GM18873 (cell line): ENCODE measurements at regions not wholly inside any gene's neighbourhood (a gene's known extent, or its start where the extent isn't known, plus 50 kb on each side); places are given as distances from the start of the nearest gene placed in this dataset.

ENCODE experiments used
- ATAC-seq: cut with Tn5 transposase; IDR thresholded peaks from one replicate; pipeline ENCODE4 v1.9.1; 2021; ENCODE audit warnings: mild to moderate bottlenecking, moderate library complexity, moderate number of reproducible peaks; ENCODE audit not compliant: unreplicated experiment, low FRiP score

DNA sequence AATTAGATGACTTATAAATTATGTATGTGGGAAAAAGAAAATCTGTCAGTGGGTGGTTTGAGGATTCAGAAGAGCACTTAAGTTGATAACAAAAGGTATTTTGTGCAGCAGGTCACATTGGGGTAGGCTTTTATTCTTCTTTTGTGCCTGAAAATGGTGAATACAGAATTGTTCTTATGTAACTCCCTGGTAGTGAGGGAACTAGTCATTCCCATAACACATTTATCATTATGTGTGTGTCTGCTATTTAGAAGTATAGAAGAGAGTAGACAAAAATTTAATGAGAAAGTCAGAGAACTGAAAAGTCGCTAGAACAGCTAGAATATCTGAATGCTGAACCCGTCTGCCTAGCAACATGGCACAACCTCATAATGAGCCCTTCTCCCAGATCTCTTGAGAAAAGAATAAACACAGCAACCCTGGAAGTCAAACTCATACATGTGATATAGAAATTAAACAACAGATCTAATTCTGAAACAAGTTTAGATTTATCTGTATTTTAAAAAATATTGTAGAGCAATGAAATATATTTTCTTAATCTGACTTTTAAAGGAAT lies 111.8 kb upstream of the EDNRB start:
- no peak for ATAC-seq

DNA sequence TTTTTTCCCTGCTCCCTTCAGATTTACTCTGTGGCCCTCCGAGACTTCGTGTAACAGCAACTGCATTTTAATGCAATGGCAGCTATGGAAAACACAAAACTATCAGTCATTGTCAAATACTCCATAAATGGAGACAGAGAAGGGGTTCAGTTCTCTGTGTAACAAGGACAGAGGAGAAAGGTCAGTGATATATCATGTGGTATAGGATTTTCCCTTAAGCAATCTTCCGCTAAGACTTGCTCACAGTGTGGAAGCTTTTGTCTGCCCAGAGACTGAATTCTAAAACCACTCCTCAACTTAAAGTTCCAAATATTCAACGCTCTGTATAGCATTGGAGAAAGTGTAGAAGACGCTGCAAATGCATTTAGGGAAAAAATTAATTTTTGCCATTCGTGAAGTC lies 111.3 kb upstream of the EDNRB start:
- ATAC-seq: no peak

DNA sequence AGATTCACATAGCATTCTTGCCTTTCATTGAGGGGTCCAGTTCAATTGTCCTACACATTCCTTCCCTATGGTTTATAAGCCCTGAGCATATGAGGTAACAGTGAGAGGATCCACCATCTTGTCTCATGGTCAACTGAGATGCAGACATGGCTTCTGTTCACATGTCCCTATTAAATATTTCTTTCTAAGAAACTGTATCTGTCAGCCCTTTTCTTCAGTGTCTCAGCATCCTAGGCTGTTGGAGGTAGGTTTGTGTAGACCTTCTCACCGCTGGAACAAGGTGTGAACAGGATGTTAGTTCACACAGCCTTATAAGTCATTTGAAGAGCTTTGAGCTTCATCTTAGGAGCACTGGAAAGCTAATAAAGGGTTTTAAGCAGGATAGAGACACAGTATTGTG lies 110.3 kb upstream of the EDNRB start:
- no peak for ATAC-seq

DNA sequence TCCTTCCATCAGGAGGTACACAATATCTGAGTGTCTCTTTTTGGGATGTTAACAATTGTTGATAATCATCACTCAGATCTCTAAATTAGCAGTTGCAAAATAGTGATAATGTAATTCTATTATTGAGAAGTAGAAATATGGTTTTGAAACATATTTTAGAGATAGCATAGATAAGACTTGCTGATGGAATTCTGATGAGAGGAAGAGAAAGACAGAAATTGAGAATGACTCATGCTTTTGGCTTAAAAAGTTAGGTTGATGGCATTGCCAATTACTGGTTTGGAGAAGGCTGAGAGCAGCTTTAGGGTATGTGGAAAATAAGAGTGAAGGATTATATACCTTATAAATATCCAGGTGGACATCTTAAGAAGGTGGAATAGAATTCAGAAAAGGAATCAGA lies 106.4 kb upstream of the EDNRB start:
- ATAC-seq: no peak

DNA sequence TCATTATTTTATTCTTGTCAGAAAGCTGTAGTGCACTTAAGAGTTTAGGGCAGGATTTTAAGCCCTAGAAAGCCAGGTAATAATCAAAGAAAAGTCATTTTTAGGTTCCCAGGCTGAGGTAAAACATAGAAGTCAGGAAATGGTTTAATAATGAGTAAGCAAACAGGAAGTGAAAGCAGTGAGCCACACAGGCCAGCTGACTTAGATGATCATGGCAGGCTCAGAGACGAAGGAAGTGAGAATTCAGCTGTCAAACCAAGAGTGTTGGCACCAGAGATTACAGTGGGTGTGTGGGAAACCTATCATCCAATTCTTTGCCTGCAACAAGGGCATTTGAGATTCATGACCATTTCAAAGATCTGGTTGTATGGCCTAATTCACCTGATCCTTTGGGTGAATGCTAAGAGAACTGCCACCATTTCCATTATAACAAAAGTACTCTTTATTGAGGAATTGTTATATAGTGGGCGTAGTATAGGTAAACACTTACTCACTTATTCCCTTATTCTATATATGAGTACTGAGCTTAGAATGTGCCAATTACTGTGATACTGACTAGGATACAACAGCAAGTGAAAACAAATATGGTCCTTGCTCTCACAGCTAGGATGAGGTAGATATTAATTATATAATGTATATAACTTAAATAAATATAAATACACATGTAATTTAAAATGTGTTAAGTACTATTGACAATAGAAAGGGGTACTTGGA lies 103.7 kb upstream of the EDNRB start:
- ATAC-seq: peak; percentile 100

DNA sequence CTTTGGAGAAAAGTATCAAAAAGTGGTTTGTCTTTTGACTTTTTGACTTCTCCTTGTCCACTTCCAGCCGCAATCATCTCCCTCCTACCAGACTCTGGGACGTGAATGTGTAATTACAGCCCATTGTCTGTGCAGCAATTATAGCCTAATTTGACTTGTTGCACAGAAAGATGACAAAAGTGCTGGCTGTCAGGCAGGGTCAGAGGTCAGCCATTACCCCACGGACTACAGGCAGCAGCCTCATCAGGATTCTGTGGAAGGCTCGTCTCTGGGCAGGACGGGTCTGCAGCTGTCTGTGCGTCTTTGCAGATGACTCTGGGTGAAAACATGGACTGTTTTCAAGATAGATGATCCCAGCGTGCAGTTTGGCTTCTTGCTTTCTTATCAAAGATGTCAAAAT lies 102.2 kb upstream of the EDNRB start:
- no peak for ATAC-seq

DNA sequence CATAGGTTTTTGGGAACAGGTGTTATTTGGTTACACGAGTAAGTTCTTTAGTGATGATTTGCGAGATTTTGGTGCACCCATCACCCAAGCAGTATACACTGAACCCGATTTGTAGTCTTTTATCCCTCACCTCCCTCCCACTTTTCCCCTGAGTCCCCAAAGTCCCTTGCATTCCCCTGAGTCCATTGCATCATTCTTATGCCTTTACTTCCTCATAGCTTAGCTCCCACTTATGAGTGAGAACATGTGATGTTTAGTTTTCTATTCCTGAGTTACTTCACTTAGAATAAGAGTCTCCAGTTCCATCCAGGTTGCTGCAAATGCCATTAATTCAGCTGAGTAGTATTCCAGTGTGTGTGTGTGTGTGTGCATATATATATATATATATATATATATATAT lies 97.2 kb upstream of the EDNRB start:
- no peak for ATAC-seq

DNA sequence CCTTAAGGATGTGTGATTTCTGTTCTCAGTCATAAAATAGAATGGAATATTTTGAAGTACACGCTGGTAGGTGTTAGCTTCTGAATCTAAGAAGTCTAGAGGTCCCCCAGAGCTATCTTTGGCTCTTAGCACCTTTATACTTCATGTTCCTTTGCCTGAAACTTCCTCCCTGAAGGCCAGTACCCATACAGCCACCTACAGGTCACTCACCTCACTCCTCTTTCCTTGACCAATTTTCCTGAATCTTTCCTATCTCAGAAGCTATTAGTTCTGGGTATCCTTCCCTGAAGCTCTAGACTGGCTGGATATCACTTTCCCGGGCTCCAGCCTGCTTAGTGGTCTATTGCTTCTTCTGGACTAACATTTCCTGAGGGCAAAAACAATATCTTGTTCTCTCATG lies 93.4 kb upstream of the EDNRB start:
- ATAC-seq: no peak

DNA sequence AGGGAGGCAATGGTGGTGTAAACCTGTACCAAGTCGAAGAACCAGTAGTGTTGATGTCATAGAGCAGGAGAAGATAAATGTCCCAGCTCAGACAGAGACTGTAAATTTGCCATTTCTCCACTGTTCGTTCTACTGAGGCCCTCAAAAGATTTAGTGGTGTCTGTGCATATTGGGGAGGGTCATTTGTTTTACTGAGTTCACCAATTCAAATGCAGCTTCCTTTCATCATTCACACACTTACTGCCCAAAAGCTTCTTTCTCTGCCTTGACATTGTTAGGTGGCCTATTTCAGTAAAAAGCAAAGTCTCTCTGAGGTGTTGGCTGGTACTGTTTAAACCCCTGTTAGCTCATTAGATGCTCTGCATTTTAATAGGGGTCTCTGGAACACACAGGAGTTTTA lies 86.2 kb upstream of the EDNRB start:
- ATAC-seq: no peak

DNA sequence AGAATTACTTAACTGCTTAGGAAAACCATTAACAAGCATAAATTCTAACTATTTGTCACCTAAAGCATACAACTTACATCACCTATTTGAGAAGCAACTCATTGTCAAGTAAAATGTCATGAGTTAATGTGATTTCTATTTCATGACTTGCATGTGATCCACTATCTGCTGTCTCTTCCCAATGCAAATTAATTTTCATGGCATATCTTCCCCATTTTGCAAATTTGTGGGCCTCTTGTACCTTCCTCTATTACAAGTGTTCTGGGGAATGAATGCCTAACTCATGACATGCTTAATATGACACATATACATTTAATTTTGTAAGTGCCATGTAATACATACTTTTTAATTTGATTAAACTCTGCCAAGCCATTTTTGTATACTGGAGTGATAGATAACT lies 81.1 kb upstream of the EDNRB start:
- ATAC-seq: no peak

DNA sequence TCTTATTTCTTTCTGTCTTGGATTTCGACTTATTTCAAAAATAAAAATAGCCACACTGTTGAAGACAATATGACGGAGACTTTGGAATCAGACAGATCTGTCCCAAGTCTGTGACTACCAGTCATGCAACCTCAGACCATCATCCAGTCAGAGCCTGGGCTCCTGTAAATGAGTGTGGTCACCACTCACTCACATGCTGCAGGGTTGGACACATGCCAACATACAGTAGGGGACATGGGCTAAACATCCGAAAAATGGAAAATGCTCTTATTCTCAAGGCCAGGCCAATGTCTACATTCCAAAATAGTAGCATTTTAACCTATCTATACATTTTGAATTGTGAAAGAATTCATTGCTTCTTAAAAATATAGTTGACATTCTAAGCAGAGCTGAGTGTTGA lies 75.5 kb upstream of the EDNRB start:
- ATAC-seq: no peak

DNA sequence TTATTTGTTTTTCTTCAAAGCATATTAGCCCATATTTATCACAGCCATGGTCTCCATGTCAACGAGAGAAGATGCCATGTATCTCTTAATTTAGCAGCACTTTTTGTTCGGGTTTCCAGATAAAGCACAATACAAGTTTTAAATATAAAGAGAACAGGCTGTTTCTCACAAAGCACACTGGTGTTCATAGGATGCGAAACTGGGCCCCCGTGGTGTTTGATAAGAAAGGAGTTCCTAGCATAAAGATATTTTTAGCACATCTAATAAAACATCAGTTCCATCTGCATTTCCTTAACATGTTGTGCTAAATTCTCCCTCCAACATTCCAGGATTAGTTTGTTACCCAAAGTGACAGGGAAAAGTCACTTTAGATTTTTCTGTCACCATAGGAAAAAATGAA lies 72.4 kb upstream of the EDNRB start:
- no peak for ATAC-seq

DNA sequence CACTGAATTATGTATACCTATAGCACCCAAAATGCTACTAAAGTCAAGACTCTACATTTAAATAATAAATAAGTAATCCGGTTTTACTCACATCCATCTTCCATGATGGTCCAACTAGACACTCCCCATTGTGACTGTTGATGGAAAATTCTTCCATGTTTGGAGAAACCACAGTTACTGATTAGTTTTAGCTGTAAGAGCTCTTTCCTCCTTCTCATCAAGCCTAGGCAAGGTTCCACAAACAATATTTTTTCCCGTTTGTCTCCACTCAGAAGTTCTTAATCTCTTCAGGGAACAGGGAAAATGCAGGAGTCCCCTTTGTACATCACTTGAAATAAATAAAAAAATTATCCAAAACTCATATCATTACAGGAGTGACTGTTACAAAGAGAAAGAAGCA lies 70.7 kb upstream of the EDNRB start:
- ATAC-seq: no peak

DNA sequence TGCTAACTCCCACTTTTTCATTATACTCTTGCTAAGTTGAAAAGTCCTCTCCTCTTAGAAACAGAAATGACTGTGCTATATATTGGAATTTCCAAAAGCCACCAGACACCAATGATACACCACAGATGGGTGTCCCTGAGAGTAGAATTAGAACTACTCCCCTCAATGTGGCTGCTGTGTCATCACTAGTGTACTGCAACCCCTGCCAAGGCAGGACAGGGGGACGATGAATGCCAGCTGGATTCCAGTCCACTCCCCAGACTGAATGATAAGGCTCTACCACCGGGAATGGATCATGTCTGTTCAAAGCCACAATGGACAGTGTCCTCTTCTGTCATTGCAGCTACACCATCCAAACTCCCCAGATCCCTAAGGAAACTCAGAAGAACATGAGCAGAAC lies 69.7 kb upstream of the EDNRB start:
- ATAC-seq: no peak

DNA sequence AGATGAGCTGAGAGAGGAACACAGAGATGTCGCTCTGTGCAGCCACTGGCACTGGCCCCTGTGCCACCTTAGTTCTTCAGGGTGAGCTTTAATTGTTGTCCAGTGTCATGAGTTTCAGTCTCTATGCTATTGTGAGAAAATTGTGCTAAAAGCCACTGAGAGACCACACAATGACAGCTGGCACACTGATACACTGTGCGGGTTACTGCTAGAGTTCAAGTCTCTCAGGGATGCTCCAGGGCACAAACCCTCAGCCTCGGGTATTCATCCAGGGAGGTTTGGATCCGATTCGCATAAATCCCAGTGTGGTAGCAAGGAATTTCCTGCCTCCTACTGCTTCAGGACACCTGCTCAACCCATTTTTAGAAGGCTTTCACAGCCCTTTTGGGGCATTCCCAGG lies 68.1 kb upstream of the EDNRB start:
- no peak for ATAC-seq

DNA sequence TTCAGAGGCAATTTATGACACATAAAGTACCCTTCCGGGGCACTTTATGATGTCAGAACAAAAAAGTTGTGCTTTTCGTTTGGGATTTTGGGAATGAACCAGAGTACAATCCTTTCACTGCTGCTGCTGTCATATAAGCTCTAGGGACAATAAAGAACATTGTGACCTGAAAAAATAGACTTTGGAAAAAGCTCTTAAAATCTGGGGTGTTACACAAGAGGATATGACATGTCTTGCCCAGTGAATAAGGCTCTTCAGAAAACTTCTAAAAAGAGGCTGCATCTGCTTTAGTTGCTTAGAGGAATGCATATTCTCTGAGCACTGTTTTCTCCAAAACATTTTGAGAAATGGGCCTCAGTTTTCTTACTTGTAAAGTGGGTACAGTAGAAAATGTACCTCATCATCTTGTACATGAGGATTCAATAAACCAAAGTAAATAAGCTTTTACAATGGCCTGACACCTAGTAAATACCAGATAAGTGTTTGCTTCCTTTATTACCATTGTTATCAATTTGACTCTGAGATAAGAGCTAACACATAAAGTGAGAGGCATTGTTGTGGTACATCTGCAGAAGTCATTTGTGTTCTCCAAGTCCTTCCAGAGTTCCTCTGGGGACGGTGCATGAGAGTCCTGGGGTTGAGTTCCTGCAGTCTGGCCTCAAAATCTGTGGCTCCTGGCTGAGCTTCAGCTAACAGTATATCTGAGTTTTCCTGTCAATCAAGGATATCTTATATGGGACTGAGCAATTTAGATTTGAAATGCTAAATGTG lies 67.4 kb upstream of the EDNRB start:
- ATAC-seq: no peak

DNA sequence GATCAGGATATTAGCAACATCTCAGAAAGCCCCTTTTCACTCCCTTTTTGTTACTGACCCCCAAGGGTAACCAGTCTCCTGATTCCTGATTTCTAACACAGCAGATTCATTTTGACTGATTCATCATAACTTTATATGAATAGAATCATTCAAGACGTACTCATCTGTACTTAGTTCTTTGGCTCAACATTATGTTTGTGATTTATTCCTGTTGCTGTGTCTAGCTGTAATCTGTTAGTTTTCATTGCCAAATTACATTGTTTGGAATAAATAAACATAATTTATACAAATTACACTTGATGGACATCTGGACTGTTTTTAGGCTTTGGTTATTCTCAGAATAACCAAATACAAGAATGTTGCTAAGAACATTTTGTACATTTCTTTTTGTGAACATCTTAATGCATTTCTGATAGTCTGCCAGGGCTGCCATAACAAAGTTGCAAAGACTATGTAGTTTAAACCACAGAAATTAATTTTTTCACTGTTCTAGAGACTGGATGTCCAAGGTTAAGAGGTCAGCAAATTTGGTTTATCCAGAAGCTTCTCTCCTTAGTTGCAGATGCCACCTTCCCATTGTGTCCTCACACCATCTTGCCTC lies 62.8 kb upstream of the EDNRB start:
- no peak for ATAC-seq

DNA sequence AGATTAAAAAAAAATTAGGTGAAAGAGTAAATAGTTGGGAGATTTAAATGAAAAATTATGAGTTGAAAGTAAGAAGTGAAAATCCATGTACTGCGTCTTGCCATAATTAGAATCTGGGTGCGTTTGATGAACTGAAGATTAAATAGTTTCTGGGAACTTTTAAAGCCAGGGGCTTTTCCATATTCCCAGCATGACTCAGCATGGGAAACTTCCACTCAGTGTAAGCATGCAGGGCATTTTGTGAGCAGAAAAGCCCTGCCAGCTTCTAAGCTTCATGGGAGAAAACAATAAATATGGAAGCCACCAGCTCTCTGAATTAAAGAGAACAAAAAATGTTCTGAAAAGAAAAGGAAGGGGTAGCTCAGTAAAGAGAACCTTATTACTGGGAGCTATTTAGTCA lies 62.0 kb upstream of the EDNRB start:
- ATAC-seq: no peak

DNA sequence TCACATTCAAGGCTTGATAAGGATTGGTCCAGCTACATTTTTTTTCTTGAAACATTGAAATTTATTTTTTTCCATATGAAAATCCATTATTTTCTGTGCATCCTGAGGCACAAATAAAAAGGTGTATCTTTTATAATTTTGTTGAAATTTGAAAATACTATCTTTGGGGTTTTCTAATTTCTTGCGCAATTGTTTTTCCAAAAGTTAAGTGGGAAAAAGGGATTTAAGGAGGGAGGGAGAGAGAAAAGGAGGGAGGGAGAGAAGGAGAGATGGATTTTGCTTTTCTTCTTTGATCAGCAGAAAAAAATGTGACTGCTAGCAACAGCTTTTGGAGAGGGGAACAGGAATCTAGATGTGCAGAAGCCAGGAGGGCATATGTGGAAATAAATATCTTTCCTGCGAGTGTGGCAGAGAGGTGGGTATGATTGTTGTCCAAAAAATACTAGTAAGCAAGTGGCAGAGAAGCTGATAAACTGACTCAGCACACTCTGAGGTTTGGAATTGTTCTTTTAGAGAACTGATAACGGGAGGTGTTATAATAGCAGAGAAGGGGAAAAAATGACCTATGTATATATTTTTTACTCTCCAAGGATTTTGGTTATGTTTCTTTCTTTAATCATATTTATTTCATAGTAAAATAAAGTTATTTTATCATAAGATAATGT lies 61.2 kb upstream of the EDNRB start:
- ATAC-seq: no peak

DNA sequence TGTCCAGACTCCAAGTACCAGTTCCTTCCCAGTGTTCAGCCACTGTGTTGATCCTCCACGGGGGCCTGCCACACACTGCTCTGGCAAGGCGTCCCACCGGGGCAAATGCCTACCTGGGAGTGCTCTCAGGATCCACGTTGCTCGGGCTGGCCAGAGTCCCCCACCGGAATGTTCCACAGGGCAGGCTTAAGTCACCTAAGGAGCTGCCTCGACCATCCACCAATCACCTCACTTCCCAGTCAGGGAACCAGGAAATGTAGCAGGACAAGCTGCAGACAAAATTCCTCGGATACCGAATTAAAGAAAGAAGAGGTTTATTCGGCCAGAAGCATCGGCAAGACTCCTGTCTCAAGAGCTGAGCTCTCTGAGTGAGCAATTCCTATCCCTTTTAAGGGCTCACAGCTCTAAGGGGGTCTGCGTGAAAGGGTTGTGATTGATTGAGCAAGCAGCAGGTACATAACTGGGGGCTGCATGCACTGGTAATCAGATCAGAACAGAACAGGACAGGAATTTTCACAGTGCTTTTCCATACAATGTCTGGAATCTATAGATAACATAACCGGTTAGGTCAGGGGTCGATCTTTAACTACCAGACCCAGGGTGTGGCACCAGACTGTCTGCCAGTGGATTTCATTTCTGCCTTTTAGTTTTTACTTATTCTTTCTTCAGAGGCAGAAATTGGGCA lies 56.9 kb upstream of the EDNRB start:
- ATAC-seq: no peak

DNA sequence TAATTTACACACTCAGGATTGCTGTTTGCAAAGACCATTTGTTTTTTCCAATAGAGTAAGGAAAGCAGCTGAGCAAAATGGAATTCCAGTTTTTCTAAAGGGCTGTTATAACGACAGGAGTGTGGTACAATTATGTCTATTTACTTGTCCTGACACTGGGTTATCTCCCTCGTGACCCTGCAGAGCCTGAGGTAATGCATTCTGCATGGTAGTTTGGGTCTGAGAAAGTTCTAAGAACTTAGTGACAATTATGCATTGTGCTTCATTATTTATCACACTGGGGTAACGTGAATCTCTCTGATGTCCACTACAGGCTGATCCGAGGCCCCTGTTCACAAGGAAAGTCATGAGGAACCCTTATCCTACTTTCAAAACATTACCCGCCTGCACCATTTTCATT lies 50.7 kb upstream of the EDNRB start:
- no peak for ATAC-seq
